Pons (tissue), 1 donor: ENCODE measurements at regions not wholly inside any gene's neighbourhood (a gene's known extent, or its start where the extent isn't known, plus 50 kb on each side); places are given as distances from the start of the nearest gene placed in this dataset.
"Not testable (repeated sequence)": the region's sequence is repeated elsewhere in the genome, so short reads cannot be mapped to it uniquely, and the experiment has no call there.

Experiments used
- DNase-seq: peaks from one replicate; pipeline ENCODE4 v3.0.0-alpha.2; 2016; ENCODE audit warnings: low spot score

DNA sequence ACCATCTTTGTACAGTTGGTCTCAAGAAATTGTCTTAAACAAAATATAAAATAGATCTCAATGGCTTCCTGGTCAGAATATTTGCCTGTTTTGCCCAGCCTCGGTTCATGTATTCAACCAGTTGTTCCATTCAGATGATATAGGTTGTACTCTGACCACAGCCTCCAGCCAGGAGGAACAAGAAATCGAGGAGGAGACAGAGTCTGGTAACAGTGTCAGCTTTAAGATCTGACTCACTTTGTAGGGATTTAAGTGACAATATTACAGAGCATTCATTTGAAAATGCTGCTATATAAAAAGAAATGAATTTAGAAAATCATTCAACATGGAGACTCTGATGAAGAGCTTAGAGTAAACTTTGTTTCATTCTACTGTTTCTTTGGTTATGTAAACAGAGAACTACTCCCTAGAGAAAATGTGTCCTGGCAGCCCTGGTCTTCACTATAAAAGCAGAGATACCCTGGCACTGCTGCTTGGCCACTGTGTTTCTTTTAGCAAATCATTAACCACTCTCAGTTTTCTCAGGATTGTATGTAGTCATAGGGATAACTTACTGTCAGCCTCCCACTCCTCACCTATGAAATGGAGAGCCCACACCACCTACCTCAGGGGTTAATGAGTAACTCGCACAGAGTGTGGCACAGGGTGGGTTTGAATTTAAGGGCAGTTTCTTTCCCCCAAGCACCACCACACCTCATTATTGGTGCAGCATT lies 53.5 kb downstream of the PAGE2 start:
- DNase-seq = no peak

DNA sequence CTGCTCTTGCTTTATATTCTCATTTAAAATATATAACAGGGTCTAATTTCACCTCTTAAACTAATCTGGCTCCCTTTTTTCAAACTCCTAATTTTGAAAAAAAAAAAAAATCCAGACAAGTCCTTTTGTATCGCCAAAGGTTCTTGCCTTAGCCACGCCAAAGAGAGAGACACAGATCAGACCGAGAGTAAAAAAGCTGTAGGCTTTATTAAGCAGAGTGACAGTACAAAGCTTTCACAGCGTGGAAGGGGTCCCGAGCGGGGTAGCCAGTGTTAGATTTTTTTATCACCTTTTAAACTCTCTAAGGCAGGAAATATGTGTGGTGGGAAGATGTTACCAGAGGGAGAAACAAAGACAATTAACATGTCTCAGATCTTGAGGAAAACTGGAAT lies 54.1 kb downstream of the PAGE2 start:
- no peak for DNase-seq

- no peak for DNase-seq
Observed at GRCh38 chrX:55143621-55144020, 54.8 kb downstream of the PAGE2 start.

DNA sequence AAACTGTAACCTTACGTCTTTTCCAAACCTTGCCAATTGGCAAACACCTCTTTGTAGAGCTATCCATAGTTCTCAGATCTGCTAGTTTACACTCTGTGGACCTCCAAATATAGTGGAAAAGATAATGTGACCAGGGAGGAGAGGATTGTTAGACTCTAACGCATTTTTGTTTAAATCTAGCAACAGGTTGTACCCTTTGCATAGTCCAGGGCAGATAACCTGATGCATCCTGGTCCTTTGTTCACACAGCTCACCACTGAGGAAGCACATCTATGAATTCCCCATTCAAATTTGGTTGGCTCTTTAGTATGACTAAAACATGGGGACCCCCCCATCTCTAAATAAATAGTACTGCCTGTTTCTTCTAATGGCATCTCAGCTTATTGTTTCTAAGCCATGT lies 55.9 kb downstream of the PAGE2 start:
- no peak for DNase-seq

DNA sequence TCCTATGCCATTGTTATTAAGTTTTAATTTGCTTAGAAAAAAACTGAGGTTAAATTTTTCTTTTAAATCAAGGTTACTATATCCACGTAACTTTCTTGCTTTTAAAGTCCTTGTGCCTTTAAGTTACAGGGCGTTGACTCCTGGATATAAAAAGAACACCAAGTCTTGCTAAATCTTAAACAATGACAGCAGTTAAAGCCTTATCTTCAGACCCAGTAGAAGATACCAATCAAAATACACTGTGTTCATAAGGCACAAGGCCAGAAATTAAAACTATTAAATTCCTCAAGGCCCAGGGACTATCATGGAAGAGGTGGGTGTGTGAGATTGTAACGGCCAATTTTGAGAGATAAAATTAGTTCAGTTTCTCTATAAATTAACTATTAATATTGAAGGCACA lies 60.4 kb downstream of the PAGE2 start:
- no peak for DNase-seq

DNA sequence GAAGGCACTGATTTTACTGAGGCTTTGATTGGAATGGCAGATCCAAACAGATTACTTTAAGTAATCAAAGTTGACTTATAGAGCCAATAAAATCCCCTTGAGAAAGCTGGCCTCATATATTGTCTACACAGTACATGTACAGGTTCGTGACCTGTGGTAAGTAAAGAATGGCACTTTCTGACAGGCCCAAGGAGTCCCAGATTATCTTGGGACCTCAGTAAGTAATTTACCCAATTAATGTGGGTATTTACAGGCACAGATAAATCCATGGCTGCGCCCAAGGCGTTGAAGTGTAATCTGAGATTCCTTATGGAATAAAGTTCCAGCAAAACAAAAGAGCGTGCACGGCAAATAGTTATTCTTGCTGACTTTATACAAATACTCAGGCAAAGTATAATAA lies 62.4 kb downstream of the PAGE2 start:
- no peak for DNase-seq

- no peak for DNase-seq
Observed at GRCh38 chrX:55159551-55159950, 60.6 kb upstream of the PAGE5 start.

- DNase-seq = peak; percentile 89
Observed at GRCh38 chrX:55160685-55161552, 59.2 kb upstream of the PAGE5 start.

GRCh38 chrX:55161581-55161980 lies 58.6 kb upstream of the PAGE5 start:
- DNase-seq = peak; percentile 5

- DNase-seq = no peak
Observed at GRCh38 chrX:55163171-55163570, 57.0 kb upstream of the PAGE5 start.

GRCh38 chrX:55165026-55165425 lies 55.1 kb upstream of the PAGE5 start:
- DNase-seq = not testable (repeated sequence)

GRCh38 chrX:55167124-55167803 lies 52.9 kb upstream of the PAGE5 start:
- DNase-seq = no peak

- DNase-seq = no peak
Observed at GRCh38 chrX:55167901-55168300, 52.2 kb upstream of the PAGE5 start.

DNA sequence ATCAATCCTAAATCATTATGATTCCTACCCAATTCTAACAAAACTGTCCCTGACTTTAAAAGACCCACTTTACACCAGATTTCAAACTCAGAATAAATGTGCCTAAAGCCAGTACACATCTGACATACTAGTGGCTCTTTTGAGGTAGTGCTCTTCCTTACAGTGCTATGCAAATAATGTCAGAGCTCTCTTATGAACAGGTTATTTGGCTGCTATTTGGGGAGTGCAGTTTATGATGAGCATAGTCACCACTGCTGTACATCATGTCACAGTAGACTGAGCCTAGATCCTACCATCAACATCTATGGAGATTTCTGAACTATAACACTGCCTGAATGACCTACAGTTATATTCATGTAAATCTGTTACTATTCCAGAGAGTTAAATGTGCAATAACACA lies 50.4 kb upstream of the PAGE5 start:
- no peak for DNase-seq
